Vagina (tissue), 2 donors: ENCODE measurements at regions not wholly inside any gene's neighbourhood (a gene's known extent, or its start where the extent isn't known, plus 50 kb on each side); places are given as distances from the start of the nearest gene placed in this dataset.

Experiments
- DNase-seq, 2 donors: peaks; one replicate each; pipeline ENCODE4 v3.0.0-alpha.2; 2017; ENCODE audit errors: extremely low spot score in 2 of 2
- H3K27ac ChIP-seq: fragments of 200-600 bp; sonication (generic); one replicate; pipeline ENCODE4 v1.5.1; 2019
- H3K27me3 ChIP-seq: fragments of 200-600 bp; sonication (generic); one replicate; pipeline ENCODE4 v1.5.1; 2019
- H3K36me3 ChIP-seq, 2 donors: fragments of 200-600 bp; sonication (generic); one replicate each; pipeline ENCODE4 v1.5.1; 2017 to 2019
- H3K4me1 ChIP-seq: fragments of 200-600 bp; sonication (generic); one replicate; pipeline ENCODE4 v1.5.1; 2019
- H3K4me3 ChIP-seq, 2 donors: fragments of 200-600 bp; sonication (generic); 1 replicate in 1 of 2; 2 replicates in 1 of 2; pipeline ENCODE4 v1.5.1; 2016 to 2019
- H3K9me3 ChIP-seq: fragments of 200-600 bp; sonication (generic); one replicate; pipeline ENCODE4 v1.5.1; 2019
- POLR2A ChIP-seq, 2 donors: fragments of 450-650 bp; IDR thresholded peaks; one replicate each; pipeline ENCODE4 v1.6.1; 2017; ENCODE audit warnings: antibody characterized with exemption in 2 of 2, mild to moderate bottlenecking in 2 of 2, moderate library complexity in 2 of 2
- POLR2AphosphoS5 ChIP-seq, 2 donors: sonication (generic); formaldehyde crosslinking; IDR thresholded peaks; one replicate each; pipeline ENCODE4 v1.9.0; 2017; ENCODE audit warnings: antibody characterized with exemption in 2 of 2, mild to moderate bottlenecking in 2 of 2, low read depth in 1 of 2; ENCODE audit not compliant: insufficient read depth in 1 of 2
- intact Hi-C: fragments of 100-400 bp; cut with DNase I; formaldehyde crosslinking; loops from one replicate; pipeline ENCODE4 v1.15.1; 2023
- TF ChIP-seq, protein P1 (sequence below), 3 experiments: fragments of 450-650 bp in 2 of 3; fragments of 200-600 bp in 1 of 3; sonication (generic) in 1 of 3; IDR thresholded peaks; one replicate each; pipeline ENCODE4 v1.5.1; 2017 to 2019; ENCODE audit warnings: antibody characterized with exemption in 3 of 3, mild to moderate bottlenecking in 2 of 3, moderate library complexity in 2 of 3

DNA sequence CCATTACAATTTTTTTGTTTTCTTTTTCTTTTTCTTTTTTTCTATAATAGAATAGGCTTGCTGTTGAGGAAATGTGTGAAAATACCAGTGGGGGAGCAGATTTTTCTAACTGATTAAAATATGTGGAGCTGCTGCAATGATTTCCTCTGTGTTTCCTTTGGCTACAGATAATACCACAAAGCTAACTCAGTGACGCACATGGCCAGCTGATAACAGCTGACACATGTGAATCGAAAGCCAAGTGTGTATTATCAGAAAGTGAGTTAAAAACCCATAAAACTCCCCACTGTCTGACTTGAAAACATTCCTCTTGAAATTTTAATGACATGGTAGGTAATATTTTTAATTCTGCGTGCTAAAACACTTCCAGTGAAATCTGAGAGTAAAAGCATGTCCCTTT, 70.8 kb upstream of the AHI1 start:
- no peak overlapping the region for H3K4me3 ChIP-seq

DNA sequence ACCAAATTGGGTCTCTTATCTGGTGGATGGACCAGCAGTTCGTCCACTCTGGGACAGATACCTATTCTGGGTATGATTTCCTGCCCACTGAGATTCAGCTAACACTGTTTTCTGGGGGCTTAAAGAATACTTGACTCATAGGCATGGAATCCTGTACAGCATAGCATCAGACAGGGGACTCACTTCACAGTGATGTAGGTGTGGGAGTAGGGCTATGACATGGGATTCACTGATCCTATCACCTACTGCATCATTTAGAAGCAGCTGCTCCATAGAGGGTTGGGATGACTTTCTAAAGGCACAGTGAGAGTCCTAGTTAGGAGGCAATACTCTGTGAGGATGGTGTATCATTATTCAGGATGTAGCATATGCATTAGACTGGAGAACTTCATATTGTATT, 74.5 kb upstream of the AHI1 start:
- intact Hi-C loops, result no loop called here
- no peak for DNase-seq
- no peak overlapping the region for H3K27ac ChIP-seq
- no peaks in the 10 kb centered on the region for H3K9me3 ChIP-seq
- no peak for TF ChIP-seq POLR2A (IDR thresholded peaks at IDR 0.05)
- TF ChIP-seq, protein P1, sequence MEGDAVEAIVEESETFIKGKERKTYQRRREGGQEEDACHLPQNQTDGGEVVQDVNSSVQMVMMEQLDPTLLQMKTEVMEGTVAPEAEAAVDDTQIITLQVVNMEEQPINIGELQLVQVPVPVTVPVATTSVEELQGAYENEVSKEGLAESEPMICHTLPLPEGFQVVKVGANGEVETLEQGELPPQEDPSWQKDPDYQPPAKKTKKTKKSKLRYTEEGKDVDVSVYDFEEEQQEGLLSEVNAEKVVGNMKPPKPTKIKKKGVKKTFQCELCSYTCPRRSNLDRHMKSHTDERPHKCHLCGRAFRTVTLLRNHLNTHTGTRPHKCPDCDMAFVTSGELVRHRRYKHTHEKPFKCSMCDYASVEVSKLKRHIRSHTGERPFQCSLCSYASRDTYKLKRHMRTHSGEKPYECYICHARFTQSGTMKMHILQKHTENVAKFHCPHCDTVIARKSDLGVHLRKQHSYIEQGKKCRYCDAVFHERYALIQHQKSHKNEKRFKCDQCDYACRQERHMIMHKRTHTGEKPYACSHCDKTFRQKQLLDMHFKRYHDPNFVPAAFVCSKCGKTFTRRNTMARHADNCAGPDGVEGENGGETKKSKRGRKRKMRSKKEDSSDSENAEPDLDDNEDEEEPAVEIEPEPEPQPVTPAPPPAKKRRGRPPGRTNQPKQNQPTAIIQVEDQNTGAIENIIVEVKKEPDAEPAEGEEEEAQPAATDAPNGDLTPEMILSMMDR (IDR thresholded peaks at IDR 0.05), result no peak
- TF ChIP-seq POLR2AphosphoS5 (IDR thresholded peaks at IDR 0.05; ENCODE audit: insufficient read depth in 1 of 2, low read depth in 1 of 2), result no peak
- H3K4me1 ChIP-seq, result no peaks in the 10 kb centered on the region
- no peaks in the 10 kb centered on the region for H3K27me3 ChIP-seq
- no peaks in the 10 kb centered on the region for H3K36me3 ChIP-seq
- H3K4me3 ChIP-seq, result no peak overlapping the region

More for the DNA sequence above, 70.8 kb upstream of the AHI1 start:
- no peaks in the 10 kb centered on the region for H3K36me3 ChIP-seq
- intact Hi-C loops, result no loop called here
- no peaks in the 10 kb centered on the region for H3K4me1 ChIP-seq
- DNase-seq, result no peak
- H3K27me3 ChIP-seq, result no peaks in the 10 kb centered on the region
- H3K9me3 ChIP-seq, result no peaks in the 10 kb centered on the region
- no peak overlapping the region for H3K27ac ChIP-seq
- TF ChIP-seq POLR2AphosphoS5 (IDR thresholded peaks at IDR 0.05; ENCODE audit: insufficient read depth in 1 of 2, low read depth in 1 of 2) (peak in 1 of 2 donors; percentile 24), POLR2A (IDR thresholded peaks at IDR 0.05) (no peak)

DNA sequence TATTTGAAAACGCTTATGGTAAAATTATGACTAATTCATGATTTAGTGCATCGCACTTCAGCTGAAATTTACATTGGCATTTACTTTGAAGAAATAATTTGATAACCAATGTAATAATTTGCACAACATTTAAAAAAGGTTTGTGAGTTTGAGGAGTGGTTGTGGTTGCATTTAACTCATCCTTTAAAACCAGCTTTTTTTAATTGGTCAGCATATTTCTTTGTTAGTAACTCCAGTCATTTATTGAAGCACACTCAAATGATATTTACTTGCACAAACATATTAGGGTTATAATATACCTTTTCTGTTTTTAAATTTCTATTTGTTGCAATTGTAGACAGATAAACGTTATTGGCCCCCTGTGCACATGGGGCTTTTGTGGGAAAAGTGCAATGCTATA, 78.1 kb upstream of the AHI1 start:
- DNase-seq, result no peak
- Histone ChIP-seq H3K27ac (no peak overlapping the region), H3K4me3 (no peak overlapping the region), H3K4me1 (no peaks in the 10 kb centered on the region), H3K36me3 (no peaks in the 10 kb centered on the region), H3K9me3 (no peaks in the 10 kb centered on the region), H3K27me3 (no peaks in the 10 kb centered on the region)
- intact Hi-C loops, result no loop called here
- no peak for TF ChIP-seq POLR2A (IDR thresholded peaks at IDR 0.05)
- TF ChIP-seq POLR2AphosphoS5 (IDR thresholded peaks at IDR 0.05; ENCODE audit: insufficient read depth in 1 of 2, low read depth in 1 of 2), result no peak
- TF ChIP-seq, protein P1 (IDR thresholded peaks at IDR 0.05), result no peak

DNA sequence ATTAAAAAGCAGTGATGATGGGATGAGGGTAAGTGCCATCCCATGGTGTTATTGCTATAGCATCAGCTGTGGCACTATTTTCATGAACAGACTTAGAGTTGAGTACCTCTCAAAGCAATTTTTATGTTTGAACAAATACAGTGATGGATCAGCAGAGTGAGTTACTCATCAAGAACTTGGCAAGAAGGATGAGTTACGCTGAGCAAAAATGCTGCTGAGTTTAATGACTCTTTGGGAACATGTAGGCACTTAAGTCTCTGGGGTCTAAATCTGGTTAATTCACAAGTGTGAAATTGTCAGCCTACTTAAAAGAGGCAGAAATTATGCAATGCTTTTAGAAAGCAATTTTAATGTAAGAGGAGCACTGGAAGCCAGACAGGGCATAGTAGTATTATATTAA, 78.5 kb upstream of the AHI1 start:
- intact Hi-C loops, result no loop called here
- H3K4me3 ChIP-seq, result no peak overlapping the region
- H3K27me3 ChIP-seq, result no peaks in the 10 kb centered on the region
- no peaks in the 10 kb centered on the region for H3K9me3 ChIP-seq
- no peak overlapping the region for H3K27ac ChIP-seq
- no peaks in the 10 kb centered on the region for H3K4me1 ChIP-seq
- H3K36me3 ChIP-seq, result no peaks in the 10 kb centered on the region
- TF ChIP-seq POLR2AphosphoS5 (IDR thresholded peaks at IDR 0.05; ENCODE audit: insufficient read depth in 1 of 2, low read depth in 1 of 2) (no peak), POLR2A (IDR thresholded peaks at IDR 0.05) (no peak)
- TF ChIP-seq, protein P1 (IDR thresholded peaks at IDR 0.05), result no peak
- no peak for DNase-seq

DNA sequence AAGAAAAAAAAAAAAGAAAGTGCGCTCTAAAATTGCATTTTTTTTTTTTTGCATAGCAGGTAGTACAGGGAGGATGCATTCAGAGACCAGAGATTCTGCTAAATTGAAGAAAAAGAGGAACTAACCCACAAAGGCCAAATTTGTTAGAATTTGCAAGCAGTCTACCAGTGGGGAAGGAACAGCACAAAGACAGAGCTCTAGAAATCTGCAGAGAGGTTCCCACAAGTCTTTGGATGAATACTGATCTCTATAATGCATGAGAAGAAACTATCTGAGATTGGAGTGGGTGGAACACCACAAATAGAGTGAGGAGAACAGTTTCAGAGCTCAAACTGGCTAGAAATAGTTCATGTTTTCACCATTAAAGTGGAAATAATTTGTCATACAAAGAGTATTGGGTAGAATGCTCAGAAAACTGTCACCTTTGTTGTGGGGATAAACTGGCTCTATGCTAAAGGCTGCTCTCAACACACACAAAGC, 79.6 kb upstream of the AHI1 start:
- H3K9me3 ChIP-seq, result no peaks in the 10 kb centered on the region
- TF ChIP-seq, protein P1 (IDR thresholded peaks at IDR 0.05), result no peak
- TF ChIP-seq POLR2AphosphoS5 (IDR thresholded peaks at IDR 0.05; ENCODE audit: insufficient read depth in 1 of 2, low read depth in 1 of 2) (no peak), POLR2A (IDR thresholded peaks at IDR 0.05) (no peak)
- H3K4me3 ChIP-seq, result no peak overlapping the region
- intact Hi-C loops, result no loop called here
- no peaks in the 10 kb centered on the region for H3K36me3 ChIP-seq
- no peak for DNase-seq
- no peaks in the 10 kb centered on the region for H3K4me1 ChIP-seq
- H3K27ac ChIP-seq, result no peak overlapping the region
- no peaks in the 10 kb centered on the region for H3K27me3 ChIP-seq
